Smooth muscle cell (in vitro differentiated cells): ENCODE measurements at regions not wholly inside any gene's neighbourhood (a gene's known extent, or its start where the extent isn't known, plus 50 kb on each side); places are given as distances from the start of the nearest gene placed in this dataset.

Source experiments
- DNase-seq: peaks from one replicate; lab custom pipeline; 2025; ENCODE audit not compliant: unreplicated experiment; lab: John Stamatoyannopoulos, UW
- H2AFZ ChIP-seq: fragments of 200-600 bp; sonication (generic); 2 replicates; pipeline ENCODE4 v1.6.0; 2016; ENCODE audit warnings: antibody characterized with exemption, low read depth, mild to moderate bottlenecking
- H3F3A ChIP-seq: fragments of 200-600 bp; sonication (generic); 2 replicates; pipeline ENCODE4 v1.6.0; 2017; ENCODE audit warnings: antibody characterized with exemption, low read depth
- H3K27ac ChIP-seq: fragments of 200-600 bp; sonication (generic); 2 replicates; pipeline ENCODE4 v1.5.1; 2016; ENCODE audit warnings: low read depth, mild to moderate bottlenecking
- H3K27me3 ChIP-seq: fragments of 200-600 bp; sonication (generic); 2 replicates; pipeline ENCODE4 v1.6.1; 2016; ENCODE audit warnings: low read depth, mild to moderate bottlenecking
- H3K36me3 ChIP-seq: fragments of 200-600 bp; sonication (generic); 2 replicates; pipeline ENCODE4 v1.5.1; 2016; ENCODE audit warnings: low read depth
- H3K4me1 ChIP-seq: fragments of 200-600 bp; sonication (generic); 2 replicates; pipeline ENCODE4 v1.5.1; 2016; ENCODE audit warnings: low read depth
- H3K4me2 ChIP-seq: fragments of 200-600 bp; sonication (generic); 2 replicates; pipeline ENCODE4 v1.6.0; 2016; ENCODE audit warnings: mild to moderate bottlenecking
- H3K4me3 ChIP-seq: fragments of 200-600 bp; sonication (generic); 2 replicates; pipeline ENCODE4 v1.5.1; 2016; ENCODE audit warnings: mild to moderate bottlenecking
- H3K79me2 ChIP-seq: fragments of 200-600 bp; sonication (generic); 2 replicates; pipeline ENCODE4 v1.6.0; 2016; ENCODE audit warnings: low read depth, mild to moderate bottlenecking
- H3K9ac ChIP-seq: fragments of 200-600 bp; sonication (generic); 2 replicates; pipeline ENCODE4 v1.6.0; 2016; ENCODE audit warnings: low read depth
- H3K9me3 ChIP-seq: fragments of 200-600 bp; sonication (generic); replicated peaks from 2 replicates; pipeline ENCODE4 v1.5.1; 2016; ENCODE audit warnings: low read depth
- H4K20me1 ChIP-seq: fragments of 200-600 bp; sonication (generic); 2 replicates; pipeline ENCODE4 v1.6.0; 2016; ENCODE audit warnings: low read depth
- WGBS: methylation state at CpG from one replicate; pipeline ENCODE4 v1.1.7; 2016; ENCODE audit warnings: low lambda C conversion rate; 5-methylcytosine and 5-hydroxymethylcytosine counted together
- TF ChIP-seq, protein P1 (sequence below): fragments of 200-600 bp; sonication (generic); IDR thresholded peaks from 2 replicates; pipeline ENCODE4 v1.5.1; 2017; ENCODE audit warnings: borderline replicate concordance, mild to moderate bottlenecking, antibody characterized with exemption; ENCODE audit not compliant: insufficient read depth, poor library complexity, severe bottlenecking

GRCh38 chr10:35758076-35758475 lies 116.0 kb upstream of the FZD8 start:
- Histone ChIP-seq H2AFZ (no peak overlapping the region), H3K27me3 (no peaks in the 10 kb centered on the region), H3K4me2 (no peak overlapping the region), H4K20me1 (no peaks in the 10 kb centered on the region), H3F3A (no peaks in the 10 kb centered on the region), H3K27ac (no peak overlapping the region), H3K36me3 (no peaks in the 10 kb centered on the region), H3K9ac (no peak overlapping the region), H3K4me3 (no peak overlapping the region), H3K79me2 (no peaks in the 10 kb centered on the region), H3K4me1 (no peaks in the 10 kb centered on the region), H3K9me3 (no peaks in the 10 kb centered on the region)
- TF ChIP-seq, protein P1, sequence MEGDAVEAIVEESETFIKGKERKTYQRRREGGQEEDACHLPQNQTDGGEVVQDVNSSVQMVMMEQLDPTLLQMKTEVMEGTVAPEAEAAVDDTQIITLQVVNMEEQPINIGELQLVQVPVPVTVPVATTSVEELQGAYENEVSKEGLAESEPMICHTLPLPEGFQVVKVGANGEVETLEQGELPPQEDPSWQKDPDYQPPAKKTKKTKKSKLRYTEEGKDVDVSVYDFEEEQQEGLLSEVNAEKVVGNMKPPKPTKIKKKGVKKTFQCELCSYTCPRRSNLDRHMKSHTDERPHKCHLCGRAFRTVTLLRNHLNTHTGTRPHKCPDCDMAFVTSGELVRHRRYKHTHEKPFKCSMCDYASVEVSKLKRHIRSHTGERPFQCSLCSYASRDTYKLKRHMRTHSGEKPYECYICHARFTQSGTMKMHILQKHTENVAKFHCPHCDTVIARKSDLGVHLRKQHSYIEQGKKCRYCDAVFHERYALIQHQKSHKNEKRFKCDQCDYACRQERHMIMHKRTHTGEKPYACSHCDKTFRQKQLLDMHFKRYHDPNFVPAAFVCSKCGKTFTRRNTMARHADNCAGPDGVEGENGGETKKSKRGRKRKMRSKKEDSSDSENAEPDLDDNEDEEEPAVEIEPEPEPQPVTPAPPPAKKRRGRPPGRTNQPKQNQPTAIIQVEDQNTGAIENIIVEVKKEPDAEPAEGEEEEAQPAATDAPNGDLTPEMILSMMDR: no peak
- no peak for DNase-seq
- 77% methylated on average over 9 of the region's 9 CpGs for WGBS

DNA sequence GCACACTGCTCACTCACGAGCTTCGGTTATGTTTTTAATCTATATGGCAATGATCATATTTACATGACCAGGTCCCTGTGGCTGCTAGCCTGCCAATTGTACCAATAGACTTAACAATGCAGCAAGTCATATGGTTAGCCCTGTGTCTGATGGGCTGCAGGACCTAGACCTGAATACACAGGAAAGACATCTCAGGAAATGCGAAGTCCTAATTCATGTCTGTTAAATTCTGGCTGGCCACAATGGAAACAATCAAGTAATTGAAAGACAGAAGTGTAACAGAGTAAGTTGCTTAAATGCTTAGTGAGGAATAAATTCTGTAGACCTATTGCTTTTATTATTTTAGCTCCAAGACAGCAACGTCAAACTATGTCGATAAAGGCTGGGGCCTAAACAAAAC lies 112.4 kb upstream of the FZD8 start:
- Histone ChIP-seq H3K79me2 (no peaks in the 10 kb centered on the region), H3K9ac (no peak overlapping the region), H2AFZ (no peak overlapping the region), H3K27ac (no peak overlapping the region), H3F3A (no peaks in the 10 kb centered on the region), H4K20me1 (no peaks in the 10 kb centered on the region), H3K4me3 (no peak overlapping the region), H3K4me1 (no peaks in the 10 kb centered on the region), H3K4me2 (no peak overlapping the region), H3K9me3 (no peaks in the 10 kb centered on the region), H3K27me3 (no peaks in the 10 kb centered on the region), H3K36me3 (no peaks in the 10 kb centered on the region)
- no peak for DNase-seq
- WGBS: 94% methylated on average over 5 of the region's 5 CpGs
- TF ChIP-seq, protein P1: no peak

GRCh38 chr10:35752469-35753461 lies 110.7 kb upstream of the FZD8 start:
- H3K27ac ChIP-seq: no peak overlapping the region
- no peak for DNase-seq
- H3K36me3 ChIP-seq: no peaks in the 10 kb centered on the region
- no peaks in the 10 kb centered on the region for H3K27me3 ChIP-seq
- no peak overlapping the region for H3K4me3 ChIP-seq
- no peaks in the 10 kb centered on the region for H4K20me1 ChIP-seq
- H2AFZ ChIP-seq: no peak overlapping the region
- TF ChIP-seq, protein P1: no peak
- H3K79me2 ChIP-seq: no peaks in the 10 kb centered on the region
- no peaks in the 10 kb centered on the region for H3K9me3 ChIP-seq
- WGBS: 86% methylated on average over 11 of the region's 11 CpGs
- H3K4me1 ChIP-seq: no peaks in the 10 kb centered on the region
- no peak overlapping the region for H3K9ac ChIP-seq
- no peak overlapping the region for H3K4me2 ChIP-seq
- H3F3A ChIP-seq: no peaks in the 10 kb centered on the region
